ENCODE measurements at regions not wholly inside any gene's neighbourhood (a gene's known extent, or its start where the extent isn't known, plus 50 kb on each side); places are given as distances from the start of the nearest gene placed in this dataset.

GRCh38 chr13:82118589-82118988, 1763.7 kb downstream of the SLITRK1 start (continued):
- TF ChIP-seq ASH2L (IDR thresholded peaks at IDR 0.05; ENCODE audit: borderline replicate concordance, low read depth) (no peak), ZNF687 (IDR thresholded peaks at IDR 0.05) (no peak)

GRCh38 chr13:82116422-82116989, 1765.8 kb downstream of the SLITRK1 start:
- TF ChIP-seq MXI1 (IDR thresholded peaks at IDR 0.05; ENCODE audit: low read depth, low read length) (no peak), NRF1 (conservative IDR thresholded peaks at IDR 0.05; ENCODE audit: low read depth, low read length) (no peak), BCL11A (IDR thresholded peaks at IDR 0.05; ENCODE audit: low read depth, low read length) (no peak), YY1 (IDR thresholded peaks at IDR 0.05; ENCODE audit: low read depth, low read length) (no peak), JUND (IDR thresholded peaks at IDR 0.05; ENCODE audit: low read depth, low read length) (no peak), HDAC6 (IDR thresholded peaks at IDR 0.05; ENCODE audit: unreplicated experiment) (no peak), CHD2 (IDR thresholded peaks at IDR 0.05; ENCODE audit: borderline replicate concordance, low read depth, low read length) (no peak)
- TF ChIP-seq, protein P1, sequence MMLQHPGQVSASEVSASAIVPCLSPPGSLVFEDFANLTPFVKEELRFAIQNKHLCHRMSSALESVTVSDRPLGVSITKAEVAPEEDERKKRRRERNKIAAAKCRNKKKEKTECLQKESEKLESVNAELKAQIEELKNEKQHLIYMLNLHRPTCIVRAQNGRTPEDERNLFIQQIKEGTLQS (IDR thresholded peaks at IDR 0.05; ENCODE audit: borderline replicate concordance, extremely low read depth, low read depth, low read length), result no peak
- no peaks in the 10 kb centered on the region for H3K36me3 ChIP-seq (ENCODE audit: control insufficient read depth in 2 of 2, insufficient read depth in 2 of 2, low read length in 1 of 2)
- no peak overlapping the region for H3K4me2 ChIP-seq (ENCODE audit: control insufficient read depth, insufficient read depth)
- 44% methylated on average over 1 of the region's 1 CpG for WGBS (ENCODE audit: insufficient coverage, insufficient replicate concordance, low lambda C conversion rate, missing lambda C conversion rate)
- POLR2A ChIA-PET, result no interaction called here
- no peak overlapping the region for H3K27ac ChIP-seq (ENCODE audit: control insufficient read depth, insufficient read depth)
- no peaks in the 10 kb centered on the region for H3K27me3 ChIP-seq (replicated peaks in 1 of 2; ENCODE audit: control insufficient read depth in 2 of 2, insufficient read depth in 2 of 2, low read length in 1 of 2)
- no peak overlapping the region for H2AFZ ChIP-seq (ENCODE audit: control insufficient read depth, low read depth, low read length)
- no peak for ATAC-seq
- in situ Hi-C loops (cut with MboI), result no loop called here
- H3K4me3 ChIP-seq, result no peak overlapping the region
- no peaks in the 10 kb centered on the region for H3K79me2 ChIP-seq (ENCODE audit: control insufficient read depth, insufficient read depth, low read length)
- RAD21 ChIA-PET (ENCODE audit: unreplicated experiment), result no interaction called here
- no peaks in the 10 kb centered on the region for H4K20me1 ChIP-seq (ENCODE audit: control insufficient read depth, insufficient read depth)
- SMC1A ChIA-PET (ENCODE audit: uncharacterized antibody, unreplicated experiment), result no interaction called here
- no peak for FAIRE-seq
- no peak overlapping the region for H3K9ac ChIP-seq (ENCODE audit: control insufficient read depth, insufficient read depth, low read length)
- CTCF ChIA-PET, result no interaction called here
- H3K4me1 ChIP-seq (ENCODE audit: control insufficient read depth, insufficient read depth, low read length), result no peaks in the 10 kb centered on the region
- DNase-seq (ENCODE audit: low read depth, low spot score), result no peak
- no TSS peak for BruUV-seq (replicated peaks)
- no peaks in the 10 kb centered on the region for H3K9me3 ChIP-seq (replicated peaks; ENCODE audit: control insufficient read depth, insufficient read depth, low read length)
- intact Hi-C loops (cut with micrococcal nuclease; ENCODE audit: unreplicated experiment), result no loop called here

All from GM12878 (cell line).